ENCODE measurements at regions not wholly inside any gene's neighbourhood (a gene's known extent, or its start where the extent isn't known, plus 50 kb on each side); places are given as distances from the start of the nearest gene placed in this dataset.

DNA sequence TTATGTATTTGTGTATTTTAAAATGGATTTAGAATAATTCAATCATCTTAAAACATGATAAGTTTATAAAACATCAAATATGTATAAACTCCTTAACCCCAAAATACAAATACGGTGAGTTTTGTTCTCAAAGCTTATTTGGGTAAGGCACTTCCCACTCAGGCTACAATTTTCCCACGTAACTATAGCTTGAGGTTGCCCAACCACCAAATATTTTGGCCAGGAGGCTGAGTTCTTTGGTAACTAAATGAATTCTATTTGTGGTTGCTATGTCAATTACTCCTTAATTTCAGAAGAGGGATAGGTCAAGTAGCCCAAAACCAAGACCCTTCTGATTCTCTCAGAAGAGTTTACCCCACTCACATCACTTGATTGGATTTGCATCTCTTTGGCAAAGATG, 70.4 kb downstream of the MYL12B start:
- TF ChIP-seq, protein P1, sequence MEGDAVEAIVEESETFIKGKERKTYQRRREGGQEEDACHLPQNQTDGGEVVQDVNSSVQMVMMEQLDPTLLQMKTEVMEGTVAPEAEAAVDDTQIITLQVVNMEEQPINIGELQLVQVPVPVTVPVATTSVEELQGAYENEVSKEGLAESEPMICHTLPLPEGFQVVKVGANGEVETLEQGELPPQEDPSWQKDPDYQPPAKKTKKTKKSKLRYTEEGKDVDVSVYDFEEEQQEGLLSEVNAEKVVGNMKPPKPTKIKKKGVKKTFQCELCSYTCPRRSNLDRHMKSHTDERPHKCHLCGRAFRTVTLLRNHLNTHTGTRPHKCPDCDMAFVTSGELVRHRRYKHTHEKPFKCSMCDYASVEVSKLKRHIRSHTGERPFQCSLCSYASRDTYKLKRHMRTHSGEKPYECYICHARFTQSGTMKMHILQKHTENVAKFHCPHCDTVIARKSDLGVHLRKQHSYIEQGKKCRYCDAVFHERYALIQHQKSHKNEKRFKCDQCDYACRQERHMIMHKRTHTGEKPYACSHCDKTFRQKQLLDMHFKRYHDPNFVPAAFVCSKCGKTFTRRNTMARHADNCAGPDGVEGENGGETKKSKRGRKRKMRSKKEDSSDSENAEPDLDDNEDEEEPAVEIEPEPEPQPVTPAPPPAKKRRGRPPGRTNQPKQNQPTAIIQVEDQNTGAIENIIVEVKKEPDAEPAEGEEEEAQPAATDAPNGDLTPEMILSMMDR (IDR thresholded peaks at IDR 0.05): no peak
- TF ChIP-seq POLR2A (IDR thresholded peaks at IDR 0.05): no peak

All from vagina (tissue), 2 donors.